ENCODE measurements at regions not wholly inside any gene's neighbourhood (a gene's known extent, or its start where the extent isn't known, plus 50 kb on each side); places are given as distances from the start of the nearest gene placed in this dataset.

- TF ChIP-seq POLR2AphosphoS5 (IDR thresholded peaks at IDR 0.05; ENCODE audit: low read depth, low read length) (no peak), POLR2A (IDR thresholded peaks at IDR 0.05; ENCODE audit: low read depth, low read length) (no peak), TAF1 (IDR thresholded peaks at IDR 0.05; ENCODE audit: borderline replicate concordance, low read depth, low read length) (no peak)
These were observed 339.7 kb downstream of the KIF4B start for GRCh38 chr5:155353231-155353630.

Data from GM12892 (cell line).